Activated T-helper 1 cell treated with anti-CD3 and anti-CD28 coated beads, Interleukin-12 subunit alpha, Interleukin-12 subunit beta, Interleukin-2, Interleukin-4 antibody, amounts not matched to agents 30 ng/mL and 10 ng/mL and 1 ng/mL, durations not matched to agents 14 hours and 24 hours and 36 hours (primary cell): ENCODE measurements at regions not wholly inside any gene's neighbourhood (a gene's known extent, or its start where the extent isn't known, plus 50 kb on each side); places are given as distances from the start of the nearest gene placed in this dataset.

Experiments used
- DNase-seq: peaks from one replicate; pipeline ENCODE4 v3.0.0; 2021; ENCODE audit warnings: low spot score
- H3K27ac Mint-ChIP-seq: one replicate; pipeline ENCODE4 v1.8.0; 2021; ENCODE audit warnings: mild to moderate bottlenecking, mixed read lengths
- H3K27me3 Mint-ChIP-seq: one replicate; pipeline ENCODE4 v1.8.0; 2022; ENCODE audit warnings: mild to moderate bottlenecking, moderate library complexity, mixed read lengths; ENCODE audit not compliant: insufficient read depth
- H3K36me3 Mint-ChIP-seq: one replicate; pipeline ENCODE4 v1.8.0; 2021; ENCODE audit warnings: low read depth, mixed read lengths
- H3K4me1 Mint-ChIP-seq: one replicate; pipeline ENCODE4 v1.8.0; 2021; ENCODE audit warnings: low read depth, mixed read lengths
- H3K4me3 Mint-ChIP-seq: one replicate; pipeline ENCODE4 v1.8.0; 2021; ENCODE audit warnings: mild to moderate bottlenecking, moderate library complexity, mixed read lengths
- H3K9me3 Mint-ChIP-seq: one replicate; pipeline ENCODE4 v1.8.0; 2021; ENCODE audit warnings: mixed read lengths
- intact Hi-C: fragments of 100-400 bp; cut with micrococcal nuclease; formaldehyde crosslinking; loops from one replicate; pipeline ENCODE4 v1.15.1; 2024

DNA sequence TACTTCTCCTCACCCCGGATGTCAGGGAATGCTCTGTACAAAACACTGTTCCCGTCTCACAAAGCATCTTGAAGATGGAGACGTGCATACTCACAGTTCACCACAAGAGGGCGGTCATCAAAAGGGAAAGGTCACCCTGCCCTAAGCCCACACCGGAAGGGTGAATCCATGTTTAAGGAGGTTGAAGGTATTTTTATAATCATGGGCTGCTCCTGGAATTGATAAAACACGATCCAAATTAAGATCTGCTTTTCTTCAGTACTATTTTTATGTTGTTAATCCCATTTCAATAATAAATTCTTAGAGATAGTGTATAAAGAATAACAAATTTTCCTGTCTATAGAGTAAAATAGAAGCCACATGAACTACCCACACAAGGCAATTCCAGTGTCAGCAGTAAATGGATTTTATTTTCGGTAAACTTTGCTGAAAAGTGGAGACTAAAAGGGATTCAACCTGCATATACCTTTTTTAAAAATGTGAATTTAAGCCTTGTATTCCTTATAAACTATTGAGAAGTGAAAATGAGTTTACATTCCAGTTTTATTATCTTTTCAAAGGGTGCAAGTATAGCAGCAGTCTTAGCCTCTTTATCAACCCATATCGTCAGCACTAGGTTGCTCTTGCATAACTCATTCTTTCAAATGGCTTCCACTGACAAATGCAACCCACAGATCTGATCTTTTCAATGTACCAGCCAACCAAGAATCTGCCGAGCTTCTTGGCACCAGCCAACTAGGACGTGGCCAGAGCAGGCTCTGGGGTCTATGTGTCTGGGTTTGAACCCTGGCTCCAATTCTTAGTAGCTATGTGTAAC, 79.7 kb upstream of the MBOAT1 start:
- DNase-seq = peak; percentile 60
- H3K4me1 Mint-ChIP-seq = peaks cover 41% of the 10 kb centered on the region
- H3K9me3 Mint-ChIP-seq = no peaks in the 10 kb centered on the region
- H3K36me3 Mint-ChIP-seq = no peaks in the 10 kb centered on the region
- H3K4me3 Mint-ChIP-seq = no peak overlapping the region
- peaks cover 3% of the 10 kb centered on the region for H3K27me3 Mint-ChIP-seq
- H3K27ac Mint-ChIP-seq = no peak overlapping the region
- intact Hi-C loops = loop anchor here (1.0 to 2.0 kb wide), 6 partner anchors 27 to 1297 kb away; partner anchors contain the start of gene MBOAT1

DNA sequence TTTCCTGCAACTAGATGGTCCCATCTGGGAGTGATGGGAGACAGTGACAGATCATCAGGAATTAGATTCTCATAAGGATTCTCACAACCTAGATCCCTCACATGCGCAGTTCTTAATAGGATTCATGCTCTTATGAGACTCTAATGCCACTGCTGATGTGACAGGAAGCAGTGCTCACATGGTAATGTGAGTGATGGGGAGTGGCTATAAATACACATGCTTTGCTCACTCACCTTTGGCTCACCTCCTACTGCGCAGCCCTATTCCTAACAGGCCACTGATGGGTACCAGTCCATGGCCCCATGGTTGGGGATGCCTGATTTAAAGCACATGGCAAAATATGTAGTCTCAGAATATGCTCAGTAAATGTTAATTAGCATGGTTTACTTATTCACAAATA, 80.6 kb upstream of the MBOAT1 start:
- intact Hi-C loops = loop anchor here (2.0 kb wide), 1 partner anchor 1296 kb away; no protein-coding TSS in a partner anchor
- Mint-ChIP-seq H3K27me3 (peaks cover 3% of the 10 kb centered on the region), H3K4me1 (peaks cover 41% of the 10 kb centered on the region), H3K36me3 (no peaks in the 10 kb centered on the region), H3K9me3 (no peaks in the 10 kb centered on the region), H3K27ac (no peak overlapping the region), H3K4me3 (no peak overlapping the region)
- DNase-seq = no peak

DNA sequence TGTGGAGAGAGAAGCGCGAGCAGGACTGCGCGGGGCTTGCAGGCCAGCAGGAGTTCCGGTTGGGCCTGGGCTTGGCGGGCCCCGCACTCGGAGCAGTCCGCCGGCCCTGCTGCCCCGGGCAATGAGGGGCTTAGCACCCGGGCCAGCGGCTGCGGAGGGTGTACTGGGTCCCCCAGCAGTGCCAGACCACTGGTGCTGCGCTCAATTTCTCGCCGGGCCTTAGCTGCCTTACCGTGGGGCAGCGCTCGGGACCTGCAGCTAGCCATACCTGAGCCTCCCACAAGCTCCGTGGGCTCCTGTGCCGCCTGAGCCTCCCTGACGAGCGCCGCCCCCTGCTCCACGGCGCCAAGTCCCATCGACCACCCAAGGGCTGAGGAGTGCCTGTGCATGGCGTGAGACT, 89.0 kb upstream of the MBOAT1 start:
- no peaks in the 10 kb centered on the region for H3K9me3 Mint-ChIP-seq
- H3K36me3 Mint-ChIP-seq = no peaks in the 10 kb centered on the region
- H3K4me3 Mint-ChIP-seq = no peak overlapping the region
- H3K4me1 Mint-ChIP-seq = no peaks in the 10 kb centered on the region
- H3K27ac Mint-ChIP-seq = no peak overlapping the region
- intact Hi-C loops = no loop called here
- H3K27me3 Mint-ChIP-seq = peaks cover 13% of the 10 kb centered on the region
- no peak for DNase-seq

DNA sequence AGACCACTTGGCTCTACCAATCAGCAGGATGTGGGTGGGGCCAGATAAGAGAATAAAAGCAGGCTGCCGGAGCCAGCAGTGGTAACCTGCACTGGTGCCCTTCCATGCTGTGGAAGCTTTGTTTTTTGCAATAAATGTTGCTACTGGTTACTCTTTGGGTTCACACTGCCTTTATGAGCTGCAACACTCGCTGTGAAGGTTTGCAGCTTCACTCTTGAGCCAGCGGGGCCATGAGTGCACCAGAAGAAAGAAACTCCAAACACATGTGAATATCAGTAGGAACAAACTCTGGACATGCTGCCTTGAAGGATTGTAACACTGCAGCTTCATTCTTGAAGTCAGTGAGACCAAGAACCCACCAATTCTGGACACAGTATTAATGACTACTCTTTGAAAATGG, 89.9 kb upstream of the MBOAT1 start:
- Mint-ChIP-seq H3K27me3 (peaks cover 13% of the 10 kb centered on the region), H3K4me3 (no peak overlapping the region), H3K9me3 (no peaks in the 10 kb centered on the region), H3K36me3 (no peaks in the 10 kb centered on the region), H3K4me1 (no peaks in the 10 kb centered on the region), H3K27ac (no peak overlapping the region)
- intact Hi-C loops = no loop called here
- no peak for DNase-seq

DNA sequence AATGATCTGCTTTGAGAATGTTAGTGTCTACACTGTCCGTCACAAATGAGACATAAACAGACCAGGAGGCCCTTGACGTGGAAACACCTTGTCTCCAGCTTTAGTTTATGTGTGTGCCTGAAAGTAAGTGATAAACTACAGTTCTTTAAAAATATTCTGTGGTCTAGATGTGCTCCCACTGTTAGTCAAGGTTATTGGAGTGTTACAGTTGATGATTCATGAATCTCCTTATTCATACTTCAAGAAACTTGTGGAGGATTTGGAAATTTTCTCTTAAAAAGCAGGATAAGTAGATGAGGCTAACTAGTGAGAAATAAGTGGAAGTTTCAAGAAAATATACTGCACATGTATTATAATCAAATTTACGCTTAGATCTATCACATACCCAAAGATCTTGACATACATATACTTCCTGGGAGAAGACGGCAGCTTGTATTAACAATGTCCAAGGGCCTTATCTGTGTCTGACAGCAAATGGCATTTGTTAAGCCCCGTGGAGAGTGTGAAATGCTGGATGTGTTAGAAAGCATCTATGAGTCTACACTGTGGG, 90.5 kb upstream of the MBOAT1 start:
- intact Hi-C loops = no loop called here
- no peaks in the 10 kb centered on the region for H3K4me1 Mint-ChIP-seq
- H3K27ac Mint-ChIP-seq = no peak overlapping the region
- no peak overlapping the region for H3K4me3 Mint-ChIP-seq
- peaks cover 13% of the 10 kb centered on the region for H3K27me3 Mint-ChIP-seq
- H3K9me3 Mint-ChIP-seq = no peaks in the 10 kb centered on the region
- H3K36me3 Mint-ChIP-seq = no peaks in the 10 kb centered on the region
- no peak for DNase-seq

DNA sequence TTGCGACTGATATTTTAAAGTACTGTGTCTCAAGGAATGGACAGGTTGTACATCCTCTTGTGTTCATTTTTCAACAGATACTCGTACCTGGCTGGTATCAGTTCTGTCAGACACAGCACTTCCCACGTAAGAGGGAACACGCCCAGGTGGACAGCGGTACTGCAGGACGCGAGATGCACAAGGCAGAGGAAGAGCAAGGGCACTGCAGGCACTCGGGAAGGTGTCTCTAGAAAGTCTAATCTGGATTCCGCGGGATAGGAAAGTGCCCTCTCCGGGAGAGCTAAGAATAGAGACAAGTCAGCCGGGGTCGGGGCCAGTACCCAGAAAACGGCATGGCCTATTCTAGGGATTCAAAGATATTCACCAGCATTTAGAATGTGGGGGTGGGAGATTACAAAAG, 94.2 kb upstream of the MBOAT1 start:
- peaks cover 13% of the 10 kb centered on the region for H3K27me3 Mint-ChIP-seq
- peaks cover 3% of the 10 kb centered on the region for H3K9me3 Mint-ChIP-seq
- no peak overlapping the region for H3K4me3 Mint-ChIP-seq
- no peaks in the 10 kb centered on the region for H3K4me1 Mint-ChIP-seq
- DNase-seq = no peak
- intact Hi-C loops = no loop called here
- H3K36me3 Mint-ChIP-seq = peaks cover 1% of the 10 kb centered on the region
- H3K27ac Mint-ChIP-seq = no peak overlapping the region

DNA sequence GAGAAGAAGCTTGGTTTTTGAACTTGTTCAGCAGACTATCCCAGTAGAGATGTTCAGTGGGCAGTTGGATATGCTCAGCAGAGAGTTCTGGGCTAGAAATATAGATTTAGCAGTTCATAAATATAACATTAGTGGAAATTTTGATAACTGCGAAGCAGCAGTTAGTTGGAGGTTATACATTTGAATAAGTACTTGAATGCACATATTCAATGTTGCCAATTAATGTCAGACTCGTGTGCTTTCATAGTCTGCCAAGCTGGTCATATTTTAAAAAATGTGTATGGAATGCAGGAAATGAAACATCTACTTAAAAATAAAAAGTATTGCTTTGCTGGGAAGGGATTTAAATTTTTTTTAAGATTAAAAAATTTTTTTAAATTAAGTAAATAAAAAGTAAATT, 92.5 kb upstream of the E2F3 start:
- Mint-ChIP-seq H3K4me1 (peaks cover 10% of the 10 kb centered on the region), H3K27ac (no peak overlapping the region), H3K9me3 (peaks cover 3% of the 10 kb centered on the region), H3K4me3 (no peak overlapping the region), H3K27me3 (peaks cover 9% of the 10 kb centered on the region), H3K36me3 (peaks cover 1% of the 10 kb centered on the region)
- no peak for DNase-seq
- intact Hi-C loops = no loop called here

DNA sequence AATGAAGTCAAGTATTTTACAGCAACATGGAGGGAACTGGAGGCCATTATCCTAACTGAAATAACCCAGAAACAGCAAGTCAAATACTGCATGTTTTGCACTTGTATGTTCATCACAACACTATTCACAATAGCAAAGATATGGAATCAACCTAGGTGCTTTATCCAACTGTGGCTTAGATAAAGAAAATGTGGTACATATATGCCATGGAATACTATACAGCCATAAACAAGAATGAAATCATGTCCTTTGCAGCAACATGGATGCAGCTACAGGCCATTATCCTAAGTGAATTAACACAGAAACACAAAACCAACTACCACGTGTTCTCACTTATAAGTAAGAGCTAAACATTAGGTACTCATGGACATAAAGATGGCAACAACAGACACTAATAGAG, 91.5 kb upstream of the E2F3 start:
- H3K27ac Mint-ChIP-seq = no peak overlapping the region
- peaks cover 1% of the 10 kb centered on the region for H3K36me3 Mint-ChIP-seq
- H3K4me3 Mint-ChIP-seq = no peak overlapping the region
- H3K9me3 Mint-ChIP-seq = peaks cover 3% of the 10 kb centered on the region
- DNase-seq = no peak
- intact Hi-C loops = no loop called here
- peaks cover 4% of the 10 kb centered on the region for H3K27me3 Mint-ChIP-seq
- H3K4me1 Mint-ChIP-seq = peaks cover 10% of the 10 kb centered on the region

DNA sequence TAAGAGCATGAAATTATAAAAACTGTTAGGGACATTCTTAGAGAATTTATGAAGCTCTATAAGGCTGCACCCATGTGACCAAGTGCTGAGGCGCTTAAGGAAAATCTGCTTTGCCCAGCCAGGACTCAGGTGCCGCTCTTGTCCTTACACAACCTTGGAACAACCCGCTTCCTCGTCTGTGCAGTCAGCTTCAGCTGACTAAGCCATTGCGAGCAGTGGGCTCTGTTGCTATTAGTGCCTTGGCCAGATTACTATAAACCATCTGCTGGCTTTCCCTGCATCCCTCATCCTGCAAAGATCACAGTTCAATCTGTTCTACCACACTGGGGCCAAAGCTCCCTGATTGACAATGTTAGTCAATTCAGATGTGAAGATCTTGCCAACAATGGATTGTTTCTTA, 89.1 kb upstream of the E2F3 start:
- no peak for DNase-seq
- Mint-ChIP-seq H3K4me3 (no peak overlapping the region), H3K36me3 (peaks cover 1% of the 10 kb centered on the region), H3K27ac (no peak overlapping the region), H3K27me3 (peaks cover 4% of the 10 kb centered on the region), H3K4me1 (peaks cover 10% of the 10 kb centered on the region), H3K9me3 (peaks cover 3% of the 10 kb centered on the region)
- intact Hi-C loops = no loop called here

DNA sequence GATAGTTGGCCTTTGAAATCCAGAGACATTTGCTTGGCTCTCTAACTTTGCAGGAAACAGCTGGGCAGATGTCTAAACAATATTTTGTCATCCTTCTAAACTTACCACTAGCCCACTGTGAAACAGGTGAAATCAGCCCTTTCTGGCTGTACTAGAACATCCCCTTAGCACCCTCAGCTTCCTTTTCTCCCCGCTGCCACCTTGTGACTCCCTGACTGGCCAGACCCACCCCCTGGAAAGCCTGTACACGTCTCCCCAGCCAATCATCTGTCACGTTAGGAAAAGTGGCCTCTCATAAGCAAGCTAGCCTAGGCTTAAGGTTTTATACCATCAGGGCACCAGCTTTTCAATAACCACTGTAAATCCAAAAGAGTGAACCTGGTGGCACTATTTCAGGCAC, 88.6 kb upstream of the E2F3 start:
- H3K4me1 Mint-ChIP-seq = peaks cover 10% of the 10 kb centered on the region
- intact Hi-C loops = no loop called here
- H3K9me3 Mint-ChIP-seq = peaks cover 3% of the 10 kb centered on the region
- H3K36me3 Mint-ChIP-seq = peaks cover 1% of the 10 kb centered on the region
- H3K4me3 Mint-ChIP-seq = no peak overlapping the region
- DNase-seq = no peak
- peaks cover 4% of the 10 kb centered on the region for H3K27me3 Mint-ChIP-seq
- H3K27ac Mint-ChIP-seq = no peak overlapping the region

DNA sequence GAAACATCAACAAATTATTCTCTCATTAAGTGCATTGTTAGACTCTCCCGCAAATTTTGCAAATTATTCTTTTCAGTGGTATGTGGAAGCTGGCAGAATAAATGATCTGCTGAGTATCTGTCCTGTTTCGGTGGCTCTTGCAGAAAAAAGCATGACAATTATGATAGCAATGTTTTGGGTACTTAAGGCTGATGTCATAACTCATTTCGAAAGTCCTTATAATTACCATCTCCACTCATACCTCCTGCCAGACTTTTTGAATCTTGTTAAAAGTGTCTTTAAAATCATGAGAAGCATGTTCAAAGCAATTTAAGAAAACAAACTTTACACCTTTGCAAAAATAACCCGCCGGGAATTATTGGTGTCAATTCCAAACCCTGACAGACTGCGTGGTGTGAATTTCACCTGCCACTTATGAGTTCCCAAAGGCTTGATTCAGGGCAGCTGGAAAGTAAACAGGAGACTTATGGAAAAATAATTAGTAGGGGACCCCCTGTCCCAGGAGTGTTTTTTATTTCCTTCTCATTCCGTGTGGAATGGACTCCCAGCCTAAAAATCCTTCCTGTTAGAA, 87.6 kb upstream of the E2F3 start:
- Mint-ChIP-seq H3K4me1 (peaks cover 10% of the 10 kb centered on the region), H3K4me3 (no peak overlapping the region), H3K27ac (no peak overlapping the region), H3K27me3 (peaks cover 4% of the 10 kb centered on the region), H3K36me3 (peaks cover 1% of the 10 kb centered on the region), H3K9me3 (peaks cover 3% of the 10 kb centered on the region)
- no peak for DNase-seq
- intact Hi-C loops = no loop called here

DNA sequence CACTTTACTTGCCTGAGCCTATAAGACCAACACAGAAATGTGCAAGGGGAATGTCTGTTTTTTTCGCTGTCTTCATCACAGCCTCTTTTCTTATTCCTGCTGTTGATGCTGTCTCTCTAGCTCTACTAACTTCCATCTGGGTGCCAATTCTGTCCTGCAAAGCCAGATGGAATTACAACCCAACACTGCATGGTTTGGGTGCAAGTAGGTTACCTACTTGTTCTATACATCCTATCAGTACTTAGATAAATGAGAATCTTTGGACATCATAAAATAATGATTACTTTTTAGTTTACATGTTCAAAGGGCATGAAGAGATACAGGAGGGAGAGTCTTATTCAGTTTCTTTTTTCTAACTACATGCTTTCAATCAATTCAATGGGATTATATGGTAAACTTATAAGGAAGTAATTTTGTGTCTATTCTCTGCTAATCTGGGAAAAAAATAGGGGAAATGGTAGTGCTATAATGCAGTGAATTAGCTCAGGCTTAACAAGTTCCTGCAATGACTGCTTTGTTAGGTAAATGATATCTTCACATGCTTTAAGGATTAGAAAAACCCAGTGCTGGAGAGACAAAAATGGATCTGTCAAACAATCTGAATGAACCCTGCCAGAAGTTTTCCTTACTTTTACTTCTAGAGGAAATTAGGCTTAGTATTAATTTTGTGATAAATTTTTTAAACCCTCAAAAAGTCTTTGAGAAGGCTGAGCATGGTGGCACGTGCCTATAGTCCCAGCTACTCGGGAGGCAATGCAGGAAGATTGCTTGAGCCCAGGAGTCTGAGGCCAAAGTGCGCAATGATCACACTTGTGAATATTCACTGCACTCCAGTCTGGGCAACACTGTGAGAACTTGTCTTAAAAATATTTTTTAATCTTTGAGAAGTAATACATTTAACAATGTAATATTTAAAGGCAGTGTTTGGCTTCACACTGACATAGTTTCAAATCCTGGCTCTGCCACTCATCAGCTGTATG, 86.5 kb upstream of the E2F3 start:
- Mint-ChIP-seq H3K4me1 (peaks cover 20% of the 10 kb centered on the region), H3K27me3 (peaks cover 4% of the 10 kb centered on the region), H3K36me3 (peaks cover 1% of the 10 kb centered on the region), H3K4me3 (no peak overlapping the region), H3K27ac (no peak overlapping the region), H3K9me3 (peaks cover 6% of the 10 kb centered on the region)
- DNase-seq = no peak
- intact Hi-C loops = no loop called here
